ENCODE measurements at regions not wholly inside any gene's neighbourhood (a gene's known extent, or its start where the extent isn't known, plus 50 kb on each side); places are given as distances from the start of the nearest gene placed in this dataset.

DNA sequence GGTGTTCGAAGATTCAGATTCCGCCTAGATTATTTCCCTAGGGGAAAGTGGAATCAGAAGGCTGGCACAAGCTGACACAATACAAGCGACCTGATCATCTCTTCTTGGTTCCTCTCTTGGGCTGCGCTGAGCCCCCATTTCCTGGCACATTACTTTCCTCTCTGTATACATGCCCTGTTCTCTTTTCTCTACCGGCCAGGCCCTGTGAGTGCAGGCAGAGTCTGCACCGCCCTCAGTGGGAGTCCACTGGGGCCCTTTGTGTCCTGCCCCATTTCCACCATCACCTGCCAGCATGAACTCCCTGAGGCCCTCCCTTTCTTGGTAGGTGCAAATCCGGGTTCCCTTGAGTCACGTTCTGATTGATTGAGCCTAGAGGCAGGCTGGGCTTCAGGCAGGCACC is 287.9 kb downstream of the MSX2 start (continued):
- TF ChIP-seq ELK1 (IDR thresholded peaks at IDR 0.05; ENCODE audit: low read depth, low read length) = no peak

DNA sequence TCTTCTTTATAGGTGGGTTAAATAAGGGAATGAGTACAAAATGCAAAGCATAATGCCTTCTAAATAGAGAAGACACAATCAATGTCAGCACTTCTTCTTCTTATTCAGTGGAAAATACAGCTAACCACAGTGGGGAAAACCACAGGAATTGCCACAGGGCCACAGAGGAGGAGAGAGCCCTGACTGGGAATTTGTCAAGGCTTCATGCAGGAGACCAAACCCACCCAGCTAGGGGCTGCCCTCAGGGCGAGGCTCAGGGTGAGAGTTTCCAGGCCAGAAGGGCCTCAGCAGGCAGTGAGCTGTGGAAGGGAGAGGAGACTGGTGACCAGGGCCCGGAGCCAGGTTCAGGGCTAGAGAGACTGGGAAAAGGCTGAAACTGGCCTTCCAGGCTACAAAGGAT is 279.1 kb downstream of the MSX2 start:
- DNase-seq (ENCODE audit: low read depth in 1 of 2, low spot score in 1 of 2) = no peak
- ChIA-PET POLR2A (no interaction called here), CTCF (interaction anchor here (1.6 kb wide), 1 partner anchor 23 kb away, joined by 4 read pairs; no protein-coding TSS in a partner anchor)
- FAIRE-seq = no peak
- Histone ChIP-seq H3K4me3 (no peak overlapping the region), H3K4me1 (no peaks in the 10 kb centered on the region), H3K9me3 (no peaks in the 10 kb centered on the region; the same call in 2 of the 3 replicates), H3K27ac (no peak overlapping the region), H3K4me2 (no peak overlapping the region)
- TF ChIP-seq SMC3 (IDR thresholded peaks at IDR 0.05) (no peak), GATA3 (IDR thresholded peaks at IDR 0.05; ENCODE audit: borderline replicate concordance) (no peak), POLR2AphosphoS2 (conservative IDR thresholded peaks at IDR 0.05; ENCODE audit: low read length) (no peak), FOSL2 (IDR thresholded peaks at IDR 0.05) (no peak), FOSL2 (CRISPR knock-in tag; IDR thresholded peaks at IDR 0.05) (no peak), MAZ (IDR thresholded peaks at IDR 0.05; ENCODE audit: borderline replicate concordance, low read depth, low read length) (no peak), TFCP2L1 (CRISPR knock-in tag; IDR thresholded peaks at IDR 0.05) (no peak), JUNB (IDR thresholded peaks at IDR 0.05) (no peak), NR3C1 (IDR thresholded peaks at IDR 0.05) (no peak), RFX5 (IDR thresholded peaks at IDR 0.05) (no peak), ZSCAN20 (CRISPR knock-in tag; IDR thresholded peaks at IDR 0.05) (no peak), ZNF302 (CRISPR knock-in tag; IDR thresholded peaks at IDR 0.05) (no peak), HOXA7 (CRISPR knock-in tag; IDR thresholded peaks at IDR 0.05) (no peak), RNF2 (IDR thresholded peaks at IDR 0.05; ENCODE audit: borderline replicate concordance, low read depth) (no peak), FOSB (CRISPR knock-in tag; IDR thresholded peaks at IDR 0.05) (no peak), CHD2 (IDR thresholded peaks at IDR 0.05; ENCODE audit: low read length, partially characterized antibody) (no peak), ZFP36 (IDR thresholded peaks at IDR 0.05; ENCODE audit: borderline replicate concordance, partially characterized antibody) (no peak)
- TF ChIP-seq, protein P1, sequence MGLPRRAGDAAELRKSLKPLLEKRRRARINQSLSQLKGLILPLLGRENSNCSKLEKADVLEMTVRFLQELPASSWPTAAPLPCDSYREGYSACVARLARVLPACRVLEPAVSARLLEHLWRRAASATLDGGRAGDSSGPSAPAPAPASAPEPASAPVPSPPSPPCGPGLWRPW (IDR thresholded peaks at IDR 0.05) = no peak
- TF ChIP-seq, protein P2, sequence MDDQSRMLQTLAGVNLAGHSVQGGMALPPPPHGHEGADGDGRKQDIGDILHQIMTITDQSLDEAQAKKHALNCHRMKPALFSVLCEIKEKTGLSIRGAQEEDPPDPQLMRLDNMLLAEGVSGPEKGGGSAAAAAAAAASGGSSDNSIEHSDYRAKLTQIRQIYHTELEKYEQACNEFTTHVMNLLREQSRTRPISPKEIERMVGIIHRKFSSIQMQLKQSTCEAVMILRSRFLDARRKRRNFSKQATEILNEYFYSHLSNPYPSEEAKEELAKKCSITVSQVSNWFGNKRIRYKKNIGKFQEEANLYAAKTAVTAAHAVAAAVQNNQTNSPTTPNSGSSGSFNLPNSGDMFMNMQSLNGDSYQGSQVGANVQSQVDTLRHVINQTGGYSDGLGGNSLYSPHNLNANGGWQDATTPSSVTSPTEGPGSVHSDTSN (IDR thresholded peaks at IDR 0.05) = no peak
- TF ChIP-seq, protein P3, sequence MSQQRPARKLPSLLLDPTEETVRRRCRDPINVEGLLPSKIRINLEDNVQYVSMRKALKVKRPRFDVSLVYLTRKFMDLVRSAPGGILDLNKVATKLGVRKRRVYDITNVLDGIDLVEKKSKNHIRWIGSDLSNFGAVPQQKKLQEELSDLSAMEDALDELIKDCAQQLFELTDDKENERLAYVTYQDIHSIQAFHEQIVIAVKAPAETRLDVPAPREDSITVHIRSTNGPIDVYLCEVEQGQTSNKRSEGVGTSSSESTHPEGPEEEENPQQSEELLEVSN (IDR thresholded peaks at IDR 0.05; ENCODE audit: borderline replicate concordance, low read depth) = no peak
- WGBS (ENCODE audit: missing lambda C conversion rate) = 31% methylated on average over 2 of the region's 2 CpGs
- ATAC-seq = no peak

DNA sequence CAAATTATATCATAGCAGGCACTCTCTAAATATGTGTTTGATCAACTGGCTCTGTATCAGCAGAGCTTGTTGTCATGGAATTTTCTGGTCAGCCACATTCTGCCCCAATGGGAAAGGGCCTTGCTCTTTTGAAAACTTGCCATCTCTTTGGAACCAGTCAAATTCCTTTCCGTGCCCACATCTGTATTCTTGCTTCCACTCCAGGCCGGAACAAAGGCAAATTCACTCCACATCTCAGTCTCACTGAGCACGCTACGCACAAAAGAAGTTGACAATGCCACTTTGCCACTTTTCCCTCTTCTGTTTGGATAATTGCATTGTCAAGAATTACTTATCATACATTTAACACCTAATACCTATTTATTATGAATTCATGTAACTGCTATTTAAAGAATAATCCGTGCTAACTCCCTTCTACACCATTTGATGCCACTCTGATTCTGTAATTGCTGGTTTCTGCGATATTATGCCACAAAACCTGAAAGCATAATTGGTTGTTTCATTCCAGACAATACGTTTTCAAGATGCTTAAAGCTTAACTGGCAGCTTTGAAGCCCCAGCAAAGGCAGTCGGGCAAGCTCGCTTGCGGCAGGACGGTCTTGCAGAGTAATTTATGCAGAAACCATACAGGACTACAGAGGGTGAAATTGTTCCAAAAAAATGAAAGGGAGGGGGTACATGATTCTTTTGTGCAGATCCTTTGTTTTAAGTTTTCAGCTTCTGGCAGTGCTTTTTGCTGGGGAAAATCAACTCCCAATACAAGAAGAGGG is 277.7 kb downstream of the MSX2 start:
- Histone ChIP-seq H3K4me2 (no peak overlapping the region), H3K4me3 (no peak overlapping the region), H3K4me1 (no peaks in the 10 kb centered on the region), H3K9me3 (peaks cover 4% of the 10 kb centered on the region; the same call in 2 of the 3 replicates), H3K27ac (no peak overlapping the region)
- ChIA-PET POLR2A (no interaction called here), CTCF (interaction anchor here (1.3 kb wide), 1 partner anchor 442 kb away, joined by 8 read pairs; the partner anchor contains the start of gene DRD1)
- TF ChIP-seq POLR2AphosphoS2 (conservative IDR thresholded peaks at IDR 0.05; ENCODE audit: low read length) = no peak
- TF ChIP-seq NPAS2 (CRISPR knock-in tag; IDR thresholded peaks at IDR 0.05; ENCODE audit: borderline replicate concordance) = no peak
- no peak for TF ChIP-seq MAFK (IDR thresholded peaks at IDR 0.05; ENCODE audit: partially characterized antibody)
- TF ChIP-seq ZFP36 (IDR thresholded peaks at IDR 0.05; ENCODE audit: borderline replicate concordance, partially characterized antibody) = no peak
- DNase-seq (ENCODE audit: low read depth in 1 of 2, low spot score in 1 of 2) = no peak
- no peak for ATAC-seq
- WGBS (ENCODE audit: missing lambda C conversion rate) = 53% methylated on average over 11 of the region's 11 CpGs
- FAIRE-seq = no peak

All from A549 (cell line).